ENCODE measurements at regions not wholly inside any gene's neighbourhood (a gene's known extent, or its start where the extent isn't known, plus 50 kb on each side); places are given as distances from the start of the nearest gene placed in this dataset.
"Not testable (repeated sequence)": the region's sequence is repeated elsewhere in the genome, so short reads cannot be mapped to it uniquely, and the experiment has no call there.

DNA sequence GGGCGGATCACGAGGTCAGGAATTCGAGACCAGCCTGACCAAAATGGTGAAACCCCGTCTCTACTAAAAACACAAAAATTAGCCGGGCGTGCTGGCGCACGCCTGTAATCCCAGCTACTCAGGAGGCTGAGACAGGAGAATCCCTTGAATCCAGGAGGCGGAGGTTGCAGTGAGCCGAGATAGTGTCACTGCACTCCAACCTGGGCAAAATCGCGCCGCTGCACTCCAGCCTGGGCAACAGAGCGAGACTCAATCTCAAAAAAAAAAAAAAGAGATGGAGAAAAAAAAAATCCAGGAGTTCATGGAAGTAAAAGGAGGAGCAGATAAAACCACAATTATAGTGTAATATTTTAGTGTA lies 76.3 kb upstream of the ZNF184 start:
- H3K4me3 ChIP-seq (ENCODE audit: low read depth in 1 of 2, low read length in 2 of 2); H3K27ac ChIP-seq (ENCODE audit: low read depth, low read length); H3K4me1 ChIP-seq (ENCODE audit: insufficient read depth, low read length); H3K9me3 ChIP-seq (ENCODE audit: low read length); H3K36me3 ChIP-seq (ENCODE audit: insufficient read depth, low read length); H3K9ac ChIP-seq (ENCODE audit: low read length): not testable (repeated sequence)
- H3K27me3 ChIP-seq (ENCODE audit: control insufficient read depth in 1 of 2, insufficient read depth in 2 of 2, low read length in 2 of 2), result peaks cover 54 to 55% of the 10 kb centered on the region in 2 donors

DNA sequence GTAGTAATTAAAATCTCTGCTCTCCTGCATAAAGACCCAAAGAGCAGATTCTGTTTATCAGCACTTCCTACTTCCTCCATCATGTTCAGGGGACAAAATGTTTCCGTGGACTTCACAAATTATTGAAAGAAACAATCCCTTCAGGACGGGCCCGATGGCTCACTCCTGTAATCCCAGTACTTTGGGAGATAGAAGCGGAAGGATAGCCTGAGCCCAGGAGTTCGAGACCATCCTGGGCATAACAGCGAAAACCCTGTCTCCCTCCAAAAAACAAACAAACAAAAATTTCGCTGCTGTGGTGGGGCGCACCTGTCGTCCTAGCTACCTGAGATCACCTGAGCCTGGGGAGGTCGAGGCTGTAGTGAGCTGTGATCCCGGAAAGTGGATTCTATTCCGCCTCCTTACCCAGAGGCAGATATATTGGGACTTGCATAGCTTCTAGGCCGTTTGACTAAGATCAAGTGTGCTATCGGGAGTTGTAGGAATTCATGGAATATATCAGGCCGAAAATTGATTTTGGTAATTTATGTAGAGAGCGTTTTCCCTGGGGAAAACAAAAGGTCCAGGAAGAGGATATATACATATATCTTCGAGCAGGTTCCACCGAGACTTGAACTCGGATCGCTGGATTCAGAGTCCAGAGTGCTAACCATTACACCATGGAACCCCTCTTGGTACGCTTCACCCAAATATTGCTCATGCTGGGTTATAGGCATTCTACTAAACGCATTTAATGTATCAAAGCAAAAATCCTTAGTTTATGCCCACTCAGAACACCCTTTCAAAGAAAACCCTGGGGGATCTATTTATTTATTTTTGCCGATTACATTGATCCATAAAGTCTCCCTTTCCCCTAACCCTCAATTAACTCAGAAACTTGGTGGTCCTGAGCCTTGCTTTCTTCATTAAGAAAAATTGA lies 74.5 kb upstream of the ZNF184 start:
- H3K4me3 ChIP-seq (ENCODE audit: low read depth in 1 of 2, low read length in 2 of 2), result no peak overlapping the region
- H3K27me3 ChIP-seq (ENCODE audit: control insufficient read depth in 1 of 2, insufficient read depth in 2 of 2, low read length in 2 of 2), result peaks cover 51 to 58% of the 10 kb centered on the region in 2 donors
- no peaks in the 10 kb centered on the region for H3K36me3 ChIP-seq (ENCODE audit: insufficient read depth, low read length)
- no peaks in the 10 kb centered on the region for H3K4me1 ChIP-seq (ENCODE audit: insufficient read depth, low read length)
- no peak overlapping the region for H3K9ac ChIP-seq (ENCODE audit: low read length)
- no peaks in the 10 kb centered on the region for H3K9me3 ChIP-seq (ENCODE audit: low read length)
- H3K27ac ChIP-seq (ENCODE audit: low read depth, low read length), result no peak overlapping the region

DNA sequence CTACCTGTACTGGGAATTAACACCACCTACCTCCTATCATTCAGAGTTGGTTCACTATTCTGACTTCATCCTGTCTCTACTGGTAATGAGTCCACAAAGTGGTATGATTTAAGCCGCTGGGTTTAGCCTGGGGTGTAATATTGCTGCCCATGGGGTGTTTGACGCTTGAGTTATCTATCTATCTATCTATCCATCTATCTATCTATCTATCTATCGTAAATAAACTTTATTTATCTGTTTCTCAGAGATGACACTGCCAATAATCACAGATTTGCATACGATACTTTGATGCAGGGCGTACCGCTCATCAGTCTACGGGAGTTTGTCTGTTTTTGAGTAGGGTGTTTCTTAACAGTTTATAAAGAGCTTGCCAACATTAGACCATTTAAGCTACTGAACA lies 73.6 kb upstream of the ZNF184 start:
- H3K4me1 ChIP-seq (ENCODE audit: insufficient read depth, low read length), result no peaks in the 10 kb centered on the region
- H3K27ac ChIP-seq (ENCODE audit: low read depth, low read length), result no peak overlapping the region
- H3K9ac ChIP-seq (ENCODE audit: low read length), result no peak overlapping the region
- H3K9me3 ChIP-seq (ENCODE audit: low read length), result no peaks in the 10 kb centered on the region
- peaks cover 51 to 56% of the 10 kb centered on the region in 2 donors for H3K27me3 ChIP-seq (ENCODE audit: control insufficient read depth in 1 of 2, insufficient read depth in 2 of 2, low read length in 2 of 2)
- H3K36me3 ChIP-seq (ENCODE audit: insufficient read depth, low read length), result no peaks in the 10 kb centered on the region
- H3K4me3 ChIP-seq (ENCODE audit: low read depth in 1 of 2, low read length in 2 of 2), result no peak overlapping the region

DNA sequence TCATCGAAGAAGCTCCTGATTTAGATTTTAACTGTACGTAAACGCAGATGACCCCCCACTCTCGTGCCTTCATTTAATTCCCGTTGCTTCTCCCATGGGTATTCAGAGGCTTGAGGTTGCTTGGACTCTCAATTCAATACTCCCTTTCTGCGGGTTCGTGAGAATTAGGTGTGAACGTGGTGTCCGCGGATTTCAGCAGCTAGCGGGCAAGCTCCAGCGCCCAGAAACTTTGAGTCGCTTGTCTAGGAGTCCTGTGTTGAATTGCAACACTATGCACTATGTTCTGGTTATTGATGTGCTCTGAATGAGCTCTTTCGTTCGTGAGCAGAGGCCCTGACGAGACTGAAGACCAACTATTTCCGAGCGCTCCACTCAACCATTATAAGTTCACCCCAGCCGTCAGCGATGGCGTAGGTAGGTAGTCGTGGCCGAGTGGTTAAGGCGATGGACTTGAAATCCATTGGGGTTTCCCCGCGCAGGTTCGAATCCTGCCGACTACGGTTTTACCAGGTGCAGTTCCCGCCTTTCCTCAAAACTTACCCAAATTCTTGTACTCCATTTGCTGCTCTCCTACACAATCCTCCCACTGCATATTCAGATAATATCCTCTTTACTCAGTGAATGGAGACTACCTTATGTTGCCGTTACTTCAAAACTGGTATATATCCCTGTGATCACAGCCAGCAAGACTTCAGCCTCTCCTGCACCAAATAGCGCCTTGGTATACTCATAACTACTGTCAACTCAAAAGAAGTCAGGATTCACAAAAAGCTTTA lies 72.6 kb upstream of the ZNF184 start:
- Histone ChIP-seq H3K27me3 (ENCODE audit: control insufficient read depth in 1 of 2, insufficient read depth in 2 of 2, low read length in 2 of 2) (peaks cover 51 to 56% of the 10 kb centered on the region in 2 donors), H3K4me3 (ENCODE audit: low read depth in 1 of 2, low read length in 2 of 2) (no peak overlapping the region)

DNA sequence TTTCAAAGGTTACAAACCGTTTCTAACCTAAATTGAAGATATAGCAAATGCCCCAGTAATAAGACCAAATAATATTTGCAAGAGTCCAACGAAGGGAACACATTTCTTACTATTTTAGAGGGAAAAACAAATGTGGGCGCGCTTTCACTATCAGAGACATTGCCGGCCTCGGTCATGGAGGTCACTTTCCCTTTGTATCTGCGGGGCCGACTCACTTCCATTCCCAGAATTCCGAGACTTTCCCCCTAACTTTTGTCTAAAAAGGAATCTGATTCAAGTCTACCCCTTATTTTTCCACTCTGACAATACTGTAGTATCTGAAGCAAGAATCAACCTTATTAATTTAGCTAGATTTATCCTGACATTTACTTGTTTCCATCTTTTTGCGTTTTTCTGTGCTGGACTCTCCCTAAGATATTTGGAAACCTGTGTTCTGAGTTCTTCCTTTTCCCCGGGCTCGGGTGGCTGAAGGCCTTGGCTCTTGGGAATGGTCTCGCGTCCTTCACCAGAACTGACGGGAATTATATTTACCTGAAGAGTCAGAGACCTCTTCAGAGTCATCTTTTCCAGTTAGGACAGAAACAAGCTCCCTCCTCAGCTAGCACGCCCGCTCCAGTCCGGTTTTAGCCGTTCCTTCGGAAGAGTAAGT lies 71.8 kb upstream of the ZNF184 start:
- no peak overlapping the region for H3K4me3 ChIP-seq (ENCODE audit: low read depth in 1 of 2, low read length in 2 of 2)
- H3K9ac ChIP-seq (ENCODE audit: low read length), result no peak overlapping the region
- H3K27ac ChIP-seq (ENCODE audit: low read depth, low read length), result no peak overlapping the region
- H3K27me3 ChIP-seq (ENCODE audit: control insufficient read depth in 1 of 2, insufficient read depth in 2 of 2, low read length in 2 of 2), result peaks cover 51 to 56% of the 10 kb centered on the region in 2 donors
- H3K36me3 ChIP-seq (ENCODE audit: insufficient read depth, low read length), result no peaks in the 10 kb centered on the region
- H3K4me1 ChIP-seq (ENCODE audit: insufficient read depth, low read length), result no peaks in the 10 kb centered on the region
- no peaks in the 10 kb centered on the region for H3K9me3 ChIP-seq (ENCODE audit: low read length)

More for the DNA sequence above, 72.6 kb upstream of the ZNF184 start:
- Histone ChIP-seq H3K36me3 (ENCODE audit: insufficient read depth, low read length) (no peaks in the 10 kb centered on the region), H3K4me1 (ENCODE audit: insufficient read depth, low read length) (no peaks in the 10 kb centered on the region), H3K9me3 (ENCODE audit: low read length) (no peaks in the 10 kb centered on the region), H3K27ac (ENCODE audit: low read depth, low read length) (no peak overlapping the region), H3K9ac (ENCODE audit: low read length) (no peak overlapping the region)

DNA sequence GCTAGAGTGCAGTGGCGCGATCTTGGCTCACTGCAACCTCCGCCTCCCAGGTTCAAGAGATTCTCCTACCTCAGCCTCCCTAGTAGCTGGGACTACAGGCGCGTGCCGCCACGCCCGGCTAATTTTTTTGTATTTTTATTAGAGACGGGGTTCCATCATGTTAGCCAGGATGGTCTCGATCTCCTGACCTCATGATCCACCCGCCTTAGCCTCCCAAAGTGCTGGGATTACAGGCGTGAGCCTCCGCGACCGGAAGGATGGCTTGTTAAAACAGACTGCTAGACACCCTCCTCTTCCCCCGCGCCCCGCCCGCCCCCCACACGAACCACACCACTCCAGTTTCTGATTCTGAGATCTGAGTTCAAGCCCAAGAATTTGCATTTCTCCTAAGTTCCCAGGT lies 71.2 kb upstream of the ZNF184 start:
- not testable (repeated sequence) for H3K4me3 ChIP-seq (ENCODE audit: low read depth in 1 of 2, low read length in 2 of 2); H3K36me3 ChIP-seq (ENCODE audit: insufficient read depth, low read length); H3K9ac ChIP-seq (ENCODE audit: low read length); H3K4me1 ChIP-seq (ENCODE audit: insufficient read depth, low read length); H3K9me3 ChIP-seq (ENCODE audit: low read length); H3K27ac ChIP-seq (ENCODE audit: low read depth, low read length)
- H3K27me3 ChIP-seq (ENCODE audit: control insufficient read depth in 1 of 2, insufficient read depth in 2 of 2, low read length in 2 of 2), result peaks cover 51 to 55% of the 10 kb centered on the region in 2 donors

DNA sequence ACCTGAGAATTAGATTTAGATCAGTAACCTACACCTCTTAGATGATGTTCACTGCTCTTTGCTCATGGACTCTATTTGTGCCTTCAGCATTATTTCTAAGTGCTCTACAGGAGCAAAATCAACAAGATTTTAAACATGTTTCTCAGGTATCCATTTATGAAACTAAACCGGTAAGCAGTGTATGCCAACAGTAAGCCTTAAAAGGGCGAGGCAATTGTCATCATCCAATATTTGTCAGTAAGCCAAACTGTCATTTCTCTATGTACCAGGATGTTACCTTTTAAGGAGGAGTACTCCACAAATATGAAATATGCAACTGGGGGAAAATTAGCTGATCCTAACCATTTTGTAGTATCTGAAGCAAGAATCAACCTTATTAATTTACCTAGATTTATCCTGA lies 69.6 kb upstream of the ZNF184 start:
- H3K27me3 ChIP-seq (ENCODE audit: control insufficient read depth in 1 of 2, insufficient read depth in 2 of 2, low read length in 2 of 2), result peaks cover 41 to 43% of the 10 kb centered on the region in 2 donors
- H3K27ac ChIP-seq (ENCODE audit: low read depth, low read length), result no peak overlapping the region
- no peaks in the 10 kb centered on the region for H3K4me1 ChIP-seq (ENCODE audit: insufficient read depth, low read length)
- no peaks in the 10 kb centered on the region for H3K36me3 ChIP-seq (ENCODE audit: insufficient read depth, low read length)
- no peaks in the 10 kb centered on the region for H3K9me3 ChIP-seq (ENCODE audit: low read length)
- H3K4me3 ChIP-seq (ENCODE audit: low read depth in 1 of 2, low read length in 2 of 2), result no peak overlapping the region
- no peak overlapping the region for H3K9ac ChIP-seq (ENCODE audit: low read length)

DNA sequence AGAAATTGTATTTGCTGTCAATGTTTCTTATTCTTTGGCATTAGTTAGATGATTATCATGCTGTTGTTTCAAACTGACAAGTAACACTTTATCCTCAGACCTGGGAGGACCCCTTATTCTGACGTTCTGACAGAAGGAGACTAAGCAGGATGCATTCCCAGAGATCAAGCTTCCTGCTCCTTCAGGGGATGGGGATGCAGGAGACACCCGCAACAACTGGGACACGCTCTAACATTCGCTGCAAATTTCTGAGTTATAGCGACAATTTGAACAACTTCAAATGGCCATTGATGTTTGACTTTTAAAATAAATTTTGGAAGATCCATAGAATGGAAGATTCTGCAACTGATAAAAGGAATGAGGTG lies 69.0 kb upstream of the ZNF184 start:
- no peaks in the 10 kb centered on the region for H3K9me3 ChIP-seq (ENCODE audit: low read length)
- peaks cover 36 to 38% of the 10 kb centered on the region in 2 donors for H3K27me3 ChIP-seq (ENCODE audit: control insufficient read depth in 1 of 2, insufficient read depth in 2 of 2, low read length in 2 of 2)
- H3K27ac ChIP-seq (ENCODE audit: low read depth, low read length), result no peak overlapping the region
- H3K4me3 ChIP-seq (ENCODE audit: low read depth in 1 of 2, low read length in 2 of 2), result no peak overlapping the region
- no peak overlapping the region for H3K9ac ChIP-seq (ENCODE audit: low read length)
- no peaks in the 10 kb centered on the region for H3K36me3 ChIP-seq (ENCODE audit: insufficient read depth, low read length)
- H3K4me1 ChIP-seq (ENCODE audit: insufficient read depth, low read length), result no peaks in the 10 kb centered on the region

DNA sequence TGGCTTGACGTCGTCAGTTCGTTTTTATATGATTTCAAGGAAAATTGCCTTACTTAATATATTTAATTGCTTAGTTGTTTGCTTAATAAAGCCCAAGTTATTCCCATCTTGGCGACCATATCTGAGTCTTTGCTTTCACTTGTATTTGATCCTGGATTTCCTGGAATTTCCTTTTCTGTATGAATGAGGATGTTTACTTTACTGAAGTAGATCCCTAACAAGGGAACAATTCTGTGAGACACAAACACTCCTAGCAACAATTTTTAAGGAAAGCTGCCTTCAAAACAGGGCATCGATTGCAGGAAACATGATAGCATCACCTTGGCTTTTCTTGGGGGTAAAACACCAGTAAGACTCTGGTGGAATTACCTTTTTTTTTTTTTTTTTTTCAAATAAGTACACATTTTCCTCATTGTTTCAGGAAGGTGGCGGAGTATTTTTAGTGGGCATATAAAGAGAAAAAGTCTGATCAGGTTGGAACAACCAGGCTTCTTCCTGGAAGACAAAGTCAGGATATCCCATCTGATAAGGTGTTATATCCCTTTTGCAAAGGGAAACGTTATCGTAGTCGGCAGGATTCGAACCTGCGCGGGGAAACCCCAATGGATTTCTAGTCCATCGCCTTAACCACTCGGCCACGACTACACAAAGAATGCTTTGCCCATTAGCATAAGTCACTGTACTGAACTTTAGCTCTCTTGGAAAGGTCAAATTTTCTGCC lies 68.5 kb upstream of the ZNF184 start:
- Histone ChIP-seq H3K36me3 (ENCODE audit: insufficient read depth, low read length) (no peaks in the 10 kb centered on the region), H3K4me1 (ENCODE audit: insufficient read depth, low read length) (no peaks in the 10 kb centered on the region), H3K9ac (ENCODE audit: low read length) (no peak overlapping the region), H3K27me3 (ENCODE audit: control insufficient read depth in 1 of 2, insufficient read depth in 2 of 2, low read length in 2 of 2) (peaks cover 32 to 34% of the 10 kb centered on the region in 2 donors), H3K9me3 (ENCODE audit: low read length) (no peaks in the 10 kb centered on the region), H3K27ac (ENCODE audit: low read depth, low read length) (no peak overlapping the region), H3K4me3 (ENCODE audit: low read depth in 1 of 2, low read length in 2 of 2) (no peak overlapping the region)

DNA sequence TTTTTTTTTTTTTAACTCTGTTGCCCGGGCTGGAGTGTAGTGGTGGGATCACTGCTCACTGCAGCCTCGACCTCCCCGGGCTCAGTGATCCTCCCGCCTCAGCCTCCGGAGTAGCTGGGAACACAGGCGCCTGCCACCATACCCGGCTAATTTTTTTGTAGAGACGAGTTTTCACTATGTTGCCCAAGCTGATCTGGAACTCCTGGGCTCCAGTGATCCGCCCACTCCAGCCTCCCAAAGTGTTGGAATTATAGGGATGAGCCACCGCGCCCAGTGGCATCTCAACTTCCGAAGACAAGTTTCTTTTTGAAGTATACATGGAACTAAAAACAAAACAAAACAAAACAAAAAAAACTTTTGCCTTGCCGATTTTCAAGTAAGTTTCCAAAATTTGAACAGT lies 66.6 kb upstream of the ZNF184 start:
- H3K27me3 ChIP-seq (ENCODE audit: control insufficient read depth in 1 of 2, insufficient read depth in 2 of 2, low read length in 2 of 2), result peaks cover 17 to 18% of the 10 kb centered on the region in 2 donors
- H3K4me1 ChIP-seq (ENCODE audit: insufficient read depth, low read length), result no peaks in the 10 kb centered on the region
- no peak overlapping the region for H3K4me3 ChIP-seq (ENCODE audit: low read depth in 1 of 2, low read length in 2 of 2)
- H3K36me3 ChIP-seq (ENCODE audit: insufficient read depth, low read length), result no peaks in the 10 kb centered on the region
- no peaks in the 10 kb centered on the region for H3K9me3 ChIP-seq (ENCODE audit: low read length)
- no peak overlapping the region for H3K9ac ChIP-seq (ENCODE audit: low read length)
- no peak overlapping the region for H3K27ac ChIP-seq (ENCODE audit: low read depth, low read length)

Measured in muscle layer of colon (tissue), 2 donors.